ENCODE measurements at regions not wholly inside any gene's neighbourhood (a gene's known extent, or its start where the extent isn't known, plus 50 kb on each side); places are given as distances from the start of the nearest gene placed in this dataset.
"Not testable (repeated sequence)": the region's sequence is repeated elsewhere in the genome, so short reads cannot be mapped to it uniquely, and the experiment has no call there.

DNA sequence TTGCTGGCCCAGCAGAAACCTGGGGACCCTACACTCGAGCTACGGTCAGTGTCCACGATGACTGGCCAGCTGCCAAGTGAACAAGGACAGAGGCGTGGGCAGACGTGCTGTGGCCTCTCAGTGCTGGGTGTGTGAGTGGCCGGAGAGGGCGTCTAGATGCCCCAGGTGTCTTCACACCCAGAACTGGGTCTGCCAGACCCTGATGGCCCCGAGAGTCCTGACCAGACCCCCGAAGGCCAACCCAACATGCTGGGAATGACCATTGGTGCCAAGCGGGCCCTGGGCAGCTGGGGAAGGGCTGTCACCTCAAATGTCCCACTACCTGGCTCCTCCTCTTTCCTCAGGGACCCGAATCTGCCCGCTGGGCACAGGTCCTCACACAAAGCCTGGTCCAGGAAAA lies 104.5 kb upstream of the SULF2 start:
- not testable (repeated sequence) for DNase-seq (ENCODE audit: low read depth in 1 of 2, low spot score in 1 of 2); H3K4me3 ChIP-seq (replicated peaks; ENCODE audit: insufficient read depth, low read length); H3K27me3 ChIP-seq (ENCODE audit: insufficient read depth, poor library complexity, severe bottlenecking); H3K27ac ChIP-seq (replicated peaks)

- no peak for DNase-seq (ENCODE audit: low read depth in 1 of 2, low spot score in 1 of 2)
- Histone ChIP-seq H3K27me3 (ENCODE audit: insufficient read depth, poor library complexity, severe bottlenecking) (no peaks in the 10 kb centered on the region), H3K4me3 (replicated peaks; ENCODE audit: insufficient read depth, low read length) (no peak overlapping the region), H3K27ac (replicated peaks) (no peak overlapping the region)
- TF ChIP-seq SPI1 (IDR thresholded peaks at IDR 0.05; ENCODE audit: borderline replicate concordance, low read depth) (no peak), GABPA (IDR thresholded peaks at IDR 0.05; ENCODE audit: low read depth) (no peak), POLR2AphosphoS5 (IDR thresholded peaks at IDR 0.05; ENCODE audit: low read depth) (no peak)
- TF ChIP-seq, protein P1, sequence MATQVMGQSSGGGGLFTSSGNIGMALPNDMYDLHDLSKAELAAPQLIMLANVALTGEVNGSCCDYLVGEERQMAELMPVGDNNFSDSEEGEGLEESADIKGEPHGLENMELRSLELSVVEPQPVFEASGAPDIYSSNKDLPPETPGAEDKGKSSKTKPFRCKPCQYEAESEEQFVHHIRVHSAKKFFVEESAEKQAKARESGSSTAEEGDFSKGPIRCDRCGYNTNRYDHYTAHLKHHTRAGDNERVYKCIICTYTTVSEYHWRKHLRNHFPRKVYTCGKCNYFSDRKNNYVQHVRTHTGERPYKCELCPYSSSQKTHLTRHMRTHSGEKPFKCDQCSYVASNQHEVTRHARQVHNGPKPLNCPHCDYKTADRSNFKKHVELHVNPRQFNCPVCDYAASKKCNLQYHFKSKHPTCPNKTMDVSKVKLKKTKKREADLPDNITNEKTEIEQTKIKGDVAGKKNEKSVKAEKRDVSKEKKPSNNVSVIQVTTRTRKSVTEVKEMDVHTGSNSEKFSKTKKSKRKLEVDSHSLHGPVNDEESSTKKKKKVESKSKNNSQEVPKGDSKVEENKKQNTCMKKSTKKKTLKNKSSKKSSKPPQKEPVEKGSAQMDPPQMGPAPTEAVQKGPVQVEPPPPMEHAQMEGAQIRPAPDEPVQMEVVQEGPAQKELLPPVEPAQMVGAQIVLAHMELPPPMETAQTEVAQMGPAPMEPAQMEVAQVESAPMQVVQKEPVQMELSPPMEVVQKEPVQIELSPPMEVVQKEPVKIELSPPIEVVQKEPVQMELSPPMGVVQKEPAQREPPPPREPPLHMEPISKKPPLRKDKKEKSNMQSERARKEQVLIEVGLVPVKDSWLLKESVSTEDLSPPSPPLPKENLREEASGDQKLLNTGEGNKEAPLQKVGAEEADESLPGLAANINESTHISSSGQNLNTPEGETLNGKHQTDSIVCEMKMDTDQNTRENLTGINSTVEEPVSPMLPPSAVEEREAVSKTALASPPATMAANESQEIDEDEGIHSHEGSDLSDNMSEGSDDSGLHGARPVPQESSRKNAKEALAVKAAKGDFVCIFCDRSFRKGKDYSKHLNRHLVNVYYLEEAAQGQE (IDR thresholded peaks at IDR 0.05; ENCODE audit: insufficient replicate concordance, low read depth) = no peak
- TF ChIP-seq, protein P2, sequence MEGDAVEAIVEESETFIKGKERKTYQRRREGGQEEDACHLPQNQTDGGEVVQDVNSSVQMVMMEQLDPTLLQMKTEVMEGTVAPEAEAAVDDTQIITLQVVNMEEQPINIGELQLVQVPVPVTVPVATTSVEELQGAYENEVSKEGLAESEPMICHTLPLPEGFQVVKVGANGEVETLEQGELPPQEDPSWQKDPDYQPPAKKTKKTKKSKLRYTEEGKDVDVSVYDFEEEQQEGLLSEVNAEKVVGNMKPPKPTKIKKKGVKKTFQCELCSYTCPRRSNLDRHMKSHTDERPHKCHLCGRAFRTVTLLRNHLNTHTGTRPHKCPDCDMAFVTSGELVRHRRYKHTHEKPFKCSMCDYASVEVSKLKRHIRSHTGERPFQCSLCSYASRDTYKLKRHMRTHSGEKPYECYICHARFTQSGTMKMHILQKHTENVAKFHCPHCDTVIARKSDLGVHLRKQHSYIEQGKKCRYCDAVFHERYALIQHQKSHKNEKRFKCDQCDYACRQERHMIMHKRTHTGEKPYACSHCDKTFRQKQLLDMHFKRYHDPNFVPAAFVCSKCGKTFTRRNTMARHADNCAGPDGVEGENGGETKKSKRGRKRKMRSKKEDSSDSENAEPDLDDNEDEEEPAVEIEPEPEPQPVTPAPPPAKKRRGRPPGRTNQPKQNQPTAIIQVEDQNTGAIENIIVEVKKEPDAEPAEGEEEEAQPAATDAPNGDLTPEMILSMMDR (IDR thresholded peaks at IDR 0.05; ENCODE audit: insufficient read depth, low read length) = no peak
Observed at GRCh38 chr20:47888351-47888750, 103.1 kb upstream of the SULF2 start.

DNA sequence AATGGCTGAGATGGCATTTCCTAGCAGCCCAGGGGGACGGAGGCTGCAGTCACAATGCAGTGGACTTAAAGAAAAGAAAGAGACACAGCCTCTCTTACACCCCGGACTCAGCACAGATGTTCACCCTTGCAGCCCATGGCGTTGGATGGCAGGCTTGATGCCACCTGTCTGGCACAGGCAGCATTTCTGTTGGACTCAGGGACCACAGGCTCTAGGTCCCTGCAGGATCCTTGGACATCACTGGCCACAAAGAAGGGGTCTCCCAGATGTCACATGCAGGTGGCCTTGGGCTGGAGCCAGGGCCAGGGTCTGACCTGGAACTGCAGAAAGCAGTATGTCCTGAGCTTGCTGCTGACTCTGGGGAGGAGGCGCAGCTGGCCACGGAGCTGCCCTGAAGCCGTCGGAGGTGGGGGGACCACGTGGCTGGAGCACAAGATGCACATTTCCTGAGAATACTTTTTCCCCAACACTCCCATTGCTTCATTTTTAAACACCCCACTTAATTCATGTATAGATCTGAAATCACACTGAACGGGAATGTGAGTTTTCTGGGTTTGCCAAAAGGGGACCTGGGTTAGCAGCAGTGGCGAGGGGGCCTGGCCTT lies 102.3 kb upstream of the SULF2 start:
- H3K27ac ChIP-seq (replicated peaks) = no peak overlapping the region
- no peak for TF ChIP-seq SPI1 (IDR thresholded peaks at IDR 0.05; ENCODE audit: borderline replicate concordance, low read depth)
- no peak for TF ChIP-seq POLR2AphosphoS5 (IDR thresholded peaks at IDR 0.05; ENCODE audit: low read depth)
- TF ChIP-seq, protein P1 (IDR thresholded peaks at IDR 0.05; ENCODE audit: insufficient replicate concordance, low read depth) = no peak
- TF ChIP-seq, protein P2 (IDR thresholded peaks at IDR 0.05; ENCODE audit: insufficient read depth, low read length) = no peak
- TF ChIP-seq GABPA (IDR thresholded peaks at IDR 0.05; ENCODE audit: low read depth) = no peak
- H3K27me3 ChIP-seq (ENCODE audit: insufficient read depth, poor library complexity, severe bottlenecking) = no peaks in the 10 kb centered on the region

DNA sequence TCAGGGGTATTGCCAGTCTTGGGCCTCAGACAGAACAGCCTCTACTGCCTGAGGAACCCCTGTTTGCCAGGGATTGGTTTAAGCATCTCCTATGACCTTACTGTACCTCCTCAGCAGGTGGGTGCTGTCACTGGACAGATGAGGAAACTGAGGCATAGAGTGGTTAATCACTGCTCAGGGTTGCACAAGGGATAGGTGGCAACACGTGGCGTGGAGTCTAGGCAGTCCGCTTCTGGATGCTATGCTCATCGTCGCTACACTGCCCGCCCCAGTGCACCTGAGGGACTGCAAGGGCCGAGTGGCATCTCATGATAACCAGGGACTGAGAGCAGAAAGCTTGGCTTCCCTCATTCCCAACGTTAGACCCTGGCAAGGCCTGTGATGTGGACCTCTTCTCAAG lies 101.8 kb upstream of the SULF2 start:
- no peak overlapping the region for H3K4me3 ChIP-seq (replicated peaks; ENCODE audit: insufficient read depth, low read length)
- TF ChIP-seq, protein P2 (IDR thresholded peaks at IDR 0.05; ENCODE audit: insufficient read depth, low read length) = no peak
- TF ChIP-seq POLR2AphosphoS5 (IDR thresholded peaks at IDR 0.05; ENCODE audit: low read depth) (no peak), GABPA (IDR thresholded peaks at IDR 0.05; ENCODE audit: low read depth) (no peak), SPI1 (IDR thresholded peaks at IDR 0.05; ENCODE audit: borderline replicate concordance, low read depth) (no peak)
- TF ChIP-seq, protein P1 (IDR thresholded peaks at IDR 0.05; ENCODE audit: insufficient replicate concordance, low read depth) = no peak
- no peak for DNase-seq (ENCODE audit: low read depth in 1 of 2, low spot score in 1 of 2)
- H3K27me3 ChIP-seq (ENCODE audit: insufficient read depth, poor library complexity, severe bottlenecking) = no peaks in the 10 kb centered on the region
- H3K27ac ChIP-seq (replicated peaks) = no peak overlapping the region

More for the DNA sequence above, 102.3 kb upstream of the SULF2 start:
- no peak overlapping the region for H3K4me3 ChIP-seq (replicated peaks; ENCODE audit: insufficient read depth, low read length)
- no peak for DNase-seq (ENCODE audit: low read depth in 1 of 2, low spot score in 1 of 2)
